GM21576 (cell line): ENCODE measurements at regions not wholly inside any gene's neighbourhood (a gene's known extent, or its start where the extent isn't known, plus 50 kb on each side); places are given as distances from the start of the nearest gene placed in this dataset.
"Not testable (repeated sequence)": the region's sequence is repeated elsewhere in the genome, so short reads cannot be mapped to it uniquely, and the experiment has no call there.

Experiments
- ATAC-seq: cut with Tn5 transposase; IDR thresholded peaks from one replicate; pipeline ENCODE4 v1.9.1; 2021; ENCODE audit warnings: mild to moderate bottlenecking, moderate library complexity; ENCODE audit not compliant: unreplicated experiment

DNA sequence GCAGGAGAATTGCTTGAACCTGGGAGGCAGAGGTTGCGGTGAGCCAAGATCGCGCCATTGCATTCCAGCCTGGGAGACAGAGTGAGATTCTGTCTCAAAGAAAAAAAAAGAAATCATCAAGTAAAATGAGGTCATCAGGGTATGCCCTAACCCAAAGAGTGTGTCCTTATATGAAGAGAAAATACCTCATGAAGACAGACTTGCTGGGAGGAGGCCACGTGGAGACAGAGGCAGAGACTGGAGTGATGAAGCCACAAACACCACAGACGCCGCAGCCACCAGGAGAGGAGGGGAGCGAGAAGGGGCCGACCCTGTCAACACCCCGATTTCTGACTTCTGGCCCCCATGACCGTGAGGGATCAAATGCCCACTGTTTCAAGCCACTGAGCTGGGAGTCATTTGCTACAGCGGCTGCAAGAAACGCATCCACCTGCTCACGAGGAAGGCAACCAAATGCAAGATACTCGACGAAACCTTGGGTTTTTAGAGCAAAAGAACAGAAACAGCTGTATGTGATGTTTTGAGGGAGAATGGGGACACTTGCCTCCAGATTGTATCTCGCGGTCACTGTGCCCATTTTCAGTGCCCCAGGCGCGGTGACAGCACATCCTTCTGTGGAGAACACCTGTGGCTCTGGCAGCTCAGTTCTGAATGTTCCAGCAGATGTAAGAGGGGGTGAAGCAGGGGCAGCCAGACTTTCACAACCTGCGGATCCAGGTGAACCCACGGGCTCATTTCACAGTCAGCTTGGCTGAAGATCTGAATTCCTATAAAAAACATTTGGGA lies 1317.2 kb downstream of the TBC1D22A start:
- ATAC-seq: no peak

DNA sequence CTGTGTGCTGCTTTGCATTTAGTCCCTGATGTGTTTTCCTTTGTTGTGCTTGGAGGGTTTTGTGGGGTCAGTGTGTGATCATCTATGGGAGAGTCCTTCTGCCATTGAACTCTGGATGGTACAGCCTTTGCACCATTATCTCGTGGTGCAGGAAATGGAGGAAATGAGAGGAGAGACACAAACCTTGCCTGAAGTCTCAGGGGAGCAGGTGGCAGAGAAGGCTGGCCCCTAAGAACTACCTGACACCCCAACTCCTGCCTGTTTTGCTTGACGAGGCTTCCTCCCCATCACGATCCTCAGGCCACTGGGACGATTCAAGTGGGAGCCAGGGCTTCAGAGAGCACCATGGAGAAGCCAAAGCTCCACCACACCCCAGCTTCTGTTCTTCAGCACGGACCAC lies 1316.4 kb downstream of the TBC1D22A start:
- ATAC-seq: no peak

DNA sequence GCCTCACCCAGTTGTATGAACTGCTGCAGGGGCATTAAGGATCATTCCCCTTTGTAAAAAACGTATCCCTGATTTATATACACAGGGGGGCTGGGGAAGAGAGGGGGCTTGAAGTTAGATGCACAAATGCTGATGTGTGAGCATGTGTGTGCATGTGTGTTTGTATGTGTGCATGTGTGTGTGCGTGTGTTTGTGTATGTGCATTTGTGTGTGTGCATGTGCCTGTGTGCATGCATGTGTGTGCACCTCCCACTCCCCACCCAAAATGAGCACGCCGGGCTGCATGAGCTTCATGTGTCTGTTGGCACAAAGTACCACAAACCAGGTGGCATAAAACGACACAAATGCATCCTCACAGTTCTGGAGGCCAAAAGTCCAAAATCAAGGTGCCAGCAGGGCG lies 1315.2 kb downstream of the TBC1D22A start:
- no peak for ATAC-seq

DNA sequence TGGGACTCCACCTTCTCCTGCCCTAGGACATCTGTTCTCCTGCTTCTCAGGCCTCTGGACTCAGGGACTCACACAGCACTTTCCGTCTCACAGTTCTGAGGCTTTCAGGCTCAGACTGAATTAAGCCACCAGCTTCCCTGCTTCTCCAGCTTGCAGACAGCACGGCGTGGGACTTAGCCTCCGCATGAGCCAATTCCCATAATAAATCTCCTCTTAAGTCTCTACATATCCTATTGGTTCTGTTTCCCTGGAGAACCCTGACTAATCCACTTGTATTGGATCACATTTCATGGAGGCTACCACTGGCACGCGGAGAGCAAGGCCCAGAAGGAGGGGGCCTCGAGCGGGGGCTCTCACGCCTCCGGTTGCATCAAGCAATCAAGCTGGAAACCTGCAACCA lies 1313.6 kb downstream of the TBC1D22A start:
- no peak for ATAC-seq

DNA sequence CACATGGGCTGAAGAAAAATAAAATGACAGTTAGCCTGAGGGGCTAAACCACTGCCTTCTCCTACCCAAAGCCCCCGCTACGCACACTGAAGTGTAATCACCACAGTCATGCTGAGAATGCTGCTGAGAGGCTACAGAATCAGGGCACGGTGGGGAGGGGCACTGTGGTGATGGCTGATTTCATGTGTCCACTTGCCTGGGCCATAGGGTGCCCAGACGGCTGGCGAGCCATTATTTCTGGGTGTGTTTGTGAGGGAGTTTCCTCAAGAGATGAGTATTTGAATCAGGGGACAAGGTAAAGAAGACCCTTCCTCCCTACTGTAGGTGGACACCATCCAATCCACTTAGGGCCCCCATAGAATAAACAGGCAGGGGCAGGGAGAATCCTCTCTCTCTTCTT lies 1313.2 kb downstream of the TBC1D22A start:
- ATAC-seq: no peak

DNA sequence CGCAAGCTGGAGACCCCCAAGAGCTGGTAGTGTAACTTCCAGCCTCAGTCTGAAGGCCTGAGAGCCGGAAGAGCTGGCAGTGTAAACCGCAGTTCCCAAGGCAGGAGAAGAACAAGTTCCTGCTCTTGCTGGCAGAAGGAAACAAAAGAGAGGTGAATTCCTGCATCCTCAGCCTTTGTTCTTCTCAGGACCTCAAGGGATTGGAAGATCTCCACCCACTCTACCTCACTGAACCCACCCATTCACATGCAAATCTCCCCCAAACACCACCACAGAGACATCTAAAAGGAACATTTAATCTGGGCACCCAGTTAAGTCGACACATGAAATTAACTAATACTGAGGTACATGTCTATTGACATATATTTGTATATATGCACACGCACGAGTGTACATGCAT lies 1310.3 kb downstream of the TBC1D22A start:
- ATAC-seq: no peak

DNA sequence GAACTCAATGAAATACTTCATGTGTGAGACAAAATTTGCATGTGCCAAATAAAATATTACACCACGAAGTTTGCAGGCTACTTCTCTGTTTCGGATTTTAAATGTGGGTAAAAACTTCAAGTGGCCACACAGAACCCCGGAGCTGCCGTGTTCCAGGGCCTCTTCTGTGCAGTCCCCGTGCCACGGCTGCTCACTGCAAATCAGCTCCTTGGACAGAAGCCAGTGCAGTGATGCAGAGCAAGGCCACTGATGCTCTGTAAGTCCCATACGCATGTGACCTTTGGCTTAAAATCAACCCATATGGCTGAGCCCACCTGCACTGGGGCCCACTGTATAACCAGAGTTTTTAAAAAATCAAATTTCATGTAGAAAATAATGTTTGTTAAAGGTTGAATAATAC lies 1309.4 kb downstream of the TBC1D22A start:
- ATAC-seq: no peak

DNA sequence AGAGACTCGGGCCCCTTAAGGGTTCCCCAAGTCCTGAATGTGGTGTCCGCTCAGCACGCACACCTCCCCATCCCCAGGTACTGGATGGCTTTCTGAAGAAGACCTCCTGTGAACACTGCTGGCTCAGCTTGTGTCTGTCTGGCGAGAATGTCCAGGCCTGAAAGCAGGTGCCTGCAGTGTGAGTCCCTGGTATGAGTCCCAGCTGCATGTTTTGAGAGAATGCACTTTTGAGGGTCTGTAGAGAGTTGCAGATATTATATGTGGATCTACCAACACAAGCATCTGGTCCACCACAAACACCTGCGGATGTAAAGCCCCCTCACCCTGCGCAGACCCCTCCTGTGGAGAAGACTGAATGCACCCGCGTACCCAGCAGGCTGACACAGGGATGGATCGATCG lies 1308.9 kb downstream of the TBC1D22A start:
- ATAC-seq: no peak

DNA sequence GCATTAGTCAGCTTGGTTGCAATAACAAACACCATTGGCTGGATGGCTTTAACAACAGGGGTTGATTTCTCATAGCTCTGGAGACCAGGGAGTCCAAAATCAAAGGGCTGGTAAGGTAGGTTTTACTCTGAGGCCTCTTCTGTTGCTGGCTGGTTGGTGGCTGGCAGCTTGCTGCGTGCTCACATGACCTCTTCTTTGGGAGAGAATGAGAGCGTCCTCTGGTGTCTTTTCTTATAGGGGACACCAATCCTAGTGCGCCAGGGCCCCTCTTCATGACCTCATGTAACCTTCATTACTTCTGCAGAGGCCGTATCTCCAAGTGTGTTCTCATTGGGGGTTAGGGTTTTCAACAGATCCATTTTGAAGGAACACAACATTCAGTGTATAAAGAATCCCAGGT lies 1308.3 kb downstream of the TBC1D22A start:
- no peak for ATAC-seq

DNA sequence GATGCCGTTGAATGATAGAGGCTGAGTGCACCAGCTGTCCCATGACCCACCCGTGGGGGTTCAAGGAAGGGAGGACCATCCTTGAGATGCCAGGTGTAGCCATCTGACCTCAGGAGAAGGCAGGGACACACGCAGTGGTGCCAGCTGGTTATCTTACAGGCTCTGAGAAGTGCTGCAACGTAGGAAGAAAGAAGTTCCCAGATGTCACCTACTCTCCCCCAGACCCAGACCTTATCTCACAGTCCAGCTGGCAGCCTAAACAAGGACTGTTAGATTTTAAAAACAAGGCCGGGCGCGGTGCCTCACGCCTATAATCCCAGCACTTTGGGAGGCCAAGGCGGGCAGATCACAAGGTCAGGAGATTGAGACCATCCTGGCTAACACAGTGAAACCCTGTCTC lies 1307.6 kb downstream of the TBC1D22A start:
- ATAC-seq: no peak

DNA sequence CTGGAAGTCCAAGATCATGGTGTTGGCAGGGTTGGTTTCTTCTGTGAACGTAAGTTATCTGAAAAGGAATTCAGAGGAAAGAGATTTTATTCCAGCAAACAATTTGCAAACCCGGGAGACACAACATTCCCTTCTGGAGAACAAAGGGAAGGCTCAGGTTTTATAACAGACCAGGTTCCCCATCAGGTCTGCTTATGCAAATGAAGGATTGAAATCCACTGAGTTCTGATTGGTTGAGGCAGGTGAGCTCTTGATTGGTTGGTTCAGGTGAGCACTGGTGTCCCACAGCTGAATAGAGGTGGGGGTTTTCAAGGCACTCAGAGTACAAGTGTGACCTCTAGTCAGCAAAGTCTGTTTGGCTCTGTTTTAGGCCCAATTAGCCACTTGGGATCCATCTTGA lies 1306.8 kb downstream of the TBC1D22A start:
- no peak for ATAC-seq

DNA sequence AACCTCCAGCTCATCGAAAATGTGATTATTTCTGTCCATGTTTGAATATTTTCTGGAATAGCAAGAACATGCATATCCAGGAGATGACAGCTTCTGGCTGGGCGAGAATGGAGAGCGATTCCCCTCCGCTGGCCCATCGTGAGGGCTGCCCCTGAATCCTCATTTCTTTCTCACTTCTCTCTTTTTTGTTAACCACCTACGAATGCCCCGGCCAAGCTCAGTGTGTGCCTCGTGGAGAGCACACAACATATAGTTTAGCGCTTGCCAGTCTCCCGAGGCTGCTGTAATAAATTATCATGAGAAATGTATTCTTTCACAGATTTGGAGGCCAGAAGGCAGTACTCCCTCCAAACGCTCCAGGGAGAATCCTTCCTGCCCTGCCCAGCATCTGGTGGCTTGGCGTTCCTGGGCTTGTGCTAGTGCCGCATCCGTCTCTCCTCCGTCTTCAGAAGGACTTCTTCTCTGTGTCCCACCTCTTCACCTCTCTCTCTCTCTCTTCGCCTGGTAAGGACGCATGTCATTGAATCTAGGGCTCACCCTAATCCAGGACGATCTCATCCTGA lies 1306.0 kb downstream of the TBC1D22A start:
- ATAC-seq: no peak

DNA sequence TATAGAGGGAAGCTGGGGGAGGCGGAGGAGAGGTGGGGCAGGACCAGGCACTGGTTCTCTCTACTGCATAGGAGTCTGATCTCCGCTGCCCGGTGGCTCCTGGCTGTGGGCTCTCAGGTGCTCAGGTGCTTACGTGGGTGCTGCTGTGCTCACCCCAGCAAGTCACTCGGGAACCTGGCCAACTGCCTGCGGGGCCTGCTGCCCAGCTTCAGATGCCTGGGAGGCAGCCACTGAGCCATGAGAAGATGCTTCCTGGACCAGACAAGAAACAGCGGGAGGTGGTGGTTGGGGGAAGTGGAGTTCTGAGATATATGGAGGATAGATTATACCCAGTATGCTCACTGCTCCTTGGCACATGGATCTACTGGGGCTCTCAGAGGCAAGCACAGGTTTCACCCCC lies 1303.4 kb downstream of the TBC1D22A start:
- no peak for ATAC-seq

DNA sequence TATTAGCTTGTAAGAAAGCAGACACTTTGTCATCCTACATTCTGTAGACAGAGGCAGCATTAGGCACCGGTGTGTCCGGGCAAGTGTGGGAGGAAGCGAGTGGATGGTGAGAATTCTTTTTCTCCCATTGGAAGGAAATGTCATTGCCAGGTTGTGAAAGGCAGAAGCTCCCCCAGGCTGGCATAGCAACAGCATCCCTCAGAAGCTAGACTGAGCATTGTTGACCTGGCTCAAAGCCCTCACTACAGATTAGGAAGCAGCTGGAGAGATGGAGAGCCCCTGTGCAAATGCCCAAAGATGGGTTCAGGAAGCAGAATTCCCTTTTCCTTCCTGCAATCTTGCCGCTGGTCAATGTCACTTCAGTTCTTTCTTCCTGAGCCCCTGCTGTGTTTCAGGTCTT lies 1299.3 kb downstream of the TBC1D22A start:
- no peak for ATAC-seq

DNA sequence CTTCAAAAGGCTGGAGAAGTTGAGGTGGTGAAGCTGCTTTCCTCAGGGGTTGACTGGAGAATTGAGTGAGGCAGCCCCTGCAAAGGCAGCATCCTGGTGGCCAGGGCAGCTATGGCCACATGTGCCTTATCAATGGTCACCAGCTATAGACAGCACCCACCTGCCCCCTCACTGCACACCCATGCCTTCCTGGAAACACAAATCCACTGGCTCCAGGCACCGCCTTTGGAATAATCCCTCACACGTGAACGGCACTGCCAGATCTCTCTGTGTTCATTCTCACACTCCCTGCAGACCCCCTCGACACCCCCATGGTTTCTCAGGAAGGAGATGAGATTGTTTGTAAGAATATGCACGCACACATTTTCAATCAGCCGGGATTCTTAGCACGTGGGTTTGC lies 1297.8 kb downstream of the TBC1D22A start:
- ATAC-seq: no peak

DNA sequence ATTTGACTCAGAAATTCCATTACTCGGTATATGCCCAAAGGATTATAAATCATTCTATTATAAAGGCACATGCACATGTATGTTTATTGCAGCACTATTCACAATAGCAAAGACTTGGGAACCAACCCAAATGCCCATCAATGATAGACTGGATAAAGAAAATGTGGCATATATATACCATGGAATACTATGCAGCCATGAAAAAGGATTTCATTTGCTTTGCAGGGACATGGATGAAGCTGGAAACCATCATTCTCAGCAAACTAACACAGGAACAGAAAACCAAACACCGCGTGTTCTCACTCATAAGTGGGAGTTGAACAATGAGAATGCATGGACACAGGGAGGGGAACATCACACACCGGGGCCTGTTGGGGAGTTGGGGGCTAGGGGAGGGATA lies 1297.1 kb downstream of the TBC1D22A start:
- ATAC-seq: not testable (repeated sequence)

DNA sequence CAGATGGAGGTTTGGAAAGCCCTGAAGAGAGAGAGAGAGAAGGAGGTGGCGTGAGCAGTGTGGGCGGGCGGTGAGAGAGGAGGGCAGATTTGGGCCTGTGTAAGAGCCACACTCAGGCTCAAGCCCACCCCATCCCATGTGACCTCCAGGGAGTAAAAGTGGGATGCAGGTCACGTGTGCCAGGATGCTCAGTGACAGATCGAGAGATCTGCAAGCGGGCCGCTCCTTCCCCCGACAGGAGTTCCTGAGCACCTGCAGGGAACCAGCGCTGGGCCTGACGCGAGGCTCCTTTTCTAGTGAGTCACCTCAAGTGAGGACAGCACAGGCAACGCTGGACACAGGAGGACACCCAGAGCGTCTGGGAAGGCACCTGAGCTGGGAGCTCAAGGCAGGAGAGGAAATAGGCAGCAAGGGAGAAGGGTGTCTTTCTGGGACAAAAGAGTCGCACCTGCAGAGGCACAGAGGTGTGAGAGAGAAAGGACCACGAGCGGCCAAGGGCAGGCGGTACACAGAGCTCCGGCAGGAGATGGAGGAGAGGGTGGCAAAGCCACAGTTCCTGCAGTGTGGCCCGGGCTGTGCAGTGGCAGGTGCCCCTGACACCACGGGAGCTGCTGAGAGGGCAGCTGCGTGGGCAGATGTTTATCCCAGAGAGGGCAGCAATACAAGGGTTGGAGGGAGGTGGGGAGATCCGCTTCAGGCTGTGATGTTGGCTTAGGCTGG lies 1294.8 kb downstream of the TBC1D22A start:
- ATAC-seq: no peak

DNA sequence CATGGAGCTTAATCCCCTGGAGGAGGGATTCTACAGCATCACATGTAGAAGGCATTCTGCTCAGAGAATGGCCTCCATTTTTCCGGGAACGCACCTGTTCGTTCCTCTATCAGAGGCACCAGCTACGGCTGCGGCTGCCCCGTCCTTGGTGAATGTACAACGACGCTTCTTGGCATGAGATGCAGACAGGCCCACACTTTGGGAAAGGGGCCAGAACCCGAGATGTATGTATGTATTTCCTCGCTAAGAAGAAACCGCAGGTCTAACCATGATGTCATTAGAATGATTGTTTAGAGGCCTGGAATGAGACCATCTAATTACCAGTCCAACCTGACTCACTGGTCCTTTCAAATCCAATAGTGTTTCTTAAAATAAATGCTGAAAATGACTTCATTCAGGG lies 1293.4 kb downstream of the TBC1D22A start:
- ATAC-seq: no peak

DNA sequence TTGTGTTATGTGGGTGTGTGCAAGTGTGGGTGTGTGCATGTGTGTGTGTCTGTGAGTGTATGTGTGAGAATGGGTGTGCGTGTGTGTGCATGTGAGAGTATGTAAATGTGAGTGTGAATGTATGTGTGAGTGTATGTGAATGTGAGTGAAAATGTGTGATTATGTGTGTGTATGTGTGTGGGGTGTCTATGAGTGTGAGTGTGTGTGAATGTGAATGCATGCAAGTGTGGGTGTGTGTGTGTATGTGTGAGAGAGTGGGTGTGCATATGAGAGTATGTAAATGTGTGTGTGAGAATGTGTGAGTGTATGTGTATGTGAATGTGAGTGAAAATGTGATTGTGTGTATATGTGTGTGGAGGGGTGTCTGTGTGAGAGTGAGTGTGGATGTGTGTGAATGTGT lies 1292.7 kb downstream of the TBC1D22A start:
- no peak for ATAC-seq

DNA sequence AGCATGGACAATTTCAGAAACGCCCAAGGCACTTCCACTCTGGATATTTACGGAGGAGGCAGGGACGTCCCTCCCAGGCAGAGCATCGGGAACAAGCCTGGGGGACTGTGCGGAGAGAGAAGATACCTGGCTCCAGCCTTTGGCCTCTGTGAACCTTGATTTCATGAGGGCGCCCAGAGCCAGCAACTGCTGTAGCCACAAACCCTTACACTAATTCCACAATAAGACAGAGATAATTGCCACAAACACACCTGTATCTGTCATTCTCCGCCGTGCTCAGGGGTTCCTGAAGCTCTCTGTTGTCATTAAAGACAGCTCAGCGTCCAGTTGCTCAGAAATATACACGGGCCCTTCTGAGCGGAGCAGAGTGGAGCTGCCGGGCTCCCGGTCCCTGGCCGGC lies 1292.1 kb downstream of the TBC1D22A start:
- ATAC-seq: no peak

DNA sequence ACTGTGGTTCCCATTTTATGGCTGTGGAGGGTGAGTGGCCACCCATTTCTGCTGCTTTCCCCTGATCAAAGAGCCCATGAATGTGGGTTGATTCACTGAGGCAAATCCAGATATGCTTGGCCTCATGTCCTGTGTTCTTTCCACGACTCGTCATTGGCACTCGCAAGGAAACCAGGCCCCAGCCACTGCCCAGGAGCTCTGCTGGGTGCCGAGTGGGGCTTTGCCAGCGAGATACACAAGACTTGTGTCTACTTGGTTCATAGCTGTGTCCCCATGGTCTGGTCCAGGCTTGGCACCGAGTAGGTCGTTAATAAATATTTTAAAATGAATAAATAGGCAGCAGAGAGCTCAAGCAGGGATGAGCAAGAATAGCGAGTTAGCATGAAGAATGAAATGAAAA lies 1291.5 kb downstream of the TBC1D22A start:
- no peak for ATAC-seq

DNA sequence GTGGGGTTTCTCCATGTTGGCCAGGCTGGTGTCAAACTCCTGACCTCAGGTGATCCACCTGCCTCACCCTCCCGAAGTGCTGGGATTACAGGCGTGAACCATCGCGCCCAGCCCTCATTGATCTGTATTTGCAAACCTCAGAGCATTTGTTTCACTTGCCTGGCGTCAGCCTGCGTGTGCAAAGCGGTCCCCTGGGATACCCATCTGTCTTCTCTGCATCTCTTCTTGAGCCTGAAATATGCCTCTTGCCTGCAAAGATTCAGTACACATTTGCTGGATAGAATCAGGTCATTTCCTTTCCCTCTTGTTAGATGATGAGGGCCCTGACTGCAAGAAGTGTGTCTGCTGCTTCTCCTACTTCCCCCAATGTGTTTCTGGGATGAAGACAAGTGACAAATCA lies 1291.0 kb downstream of the TBC1D22A start:
- ATAC-seq: no peak

DNA sequence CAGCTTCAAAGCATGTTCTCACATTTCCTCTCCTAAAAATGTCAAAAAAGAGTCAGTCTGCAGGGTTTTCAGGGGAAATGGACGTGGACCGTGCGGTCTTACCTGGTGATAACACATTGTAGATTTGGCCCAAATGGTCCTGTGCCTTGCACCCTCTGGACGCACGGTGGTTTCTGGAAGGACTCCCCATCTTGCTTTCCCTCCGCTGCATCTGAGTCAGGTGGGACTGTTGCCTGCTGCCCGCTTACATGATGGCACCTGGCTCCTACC lies 1290.1 kb downstream of the TBC1D22A start:
- ATAC-seq: no peak
